GM18505 (cell line): ENCODE measurements at regions not wholly inside any gene's neighbourhood (a gene's known extent, or its start where the extent isn't known, plus 50 kb on each side); places are given as distances from the start of the nearest gene placed in this dataset.

Experiments used
- ATAC-seq: cut with Tn5 transposase; IDR thresholded peaks from one replicate; pipeline ENCODE4 v1.9.1; 2021; ENCODE audit not compliant: unreplicated experiment
- POLR2A ChIP-seq: IDR thresholded peaks from 4 replicates; pipeline ENCODE4 v1.6.1; 2011; ENCODE audit warnings: borderline replicate concordance; ENCODE audit not compliant: insufficient read depth, insufficient read length; ENCODE audit errors: extremely low read depth

DNA sequence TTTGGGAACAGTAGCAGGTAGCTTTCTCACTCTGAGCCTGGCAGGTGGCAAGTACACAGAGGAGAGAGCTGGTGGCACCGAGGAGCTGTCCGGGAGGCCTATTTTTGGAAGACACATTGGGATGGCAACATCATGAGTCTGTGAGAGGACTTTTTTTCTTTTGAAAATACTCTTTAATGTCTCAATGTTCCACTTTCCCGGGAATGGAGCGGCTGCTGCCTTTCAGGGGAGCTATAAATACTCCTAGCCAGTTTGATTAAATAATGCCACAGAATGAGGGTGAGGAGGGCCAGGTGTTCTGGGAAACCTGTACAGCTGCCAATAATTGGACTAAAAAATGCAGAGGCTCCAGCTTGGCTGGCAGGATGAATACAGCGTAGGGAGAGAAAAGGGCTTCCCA is 93.3 kb upstream of the COG2 start:
- no peak for TF ChIP-seq POLR2A
- no peak for ATAC-seq

GRCh38 chr1:230548357-230548756 is 93.9 kb upstream of the COG2 start:
- no peak for TF ChIP-seq POLR2A
- ATAC-seq, result no peak

GRCh38 chr1:230545181-230545580 is 97.1 kb upstream of the COG2 start:
- TF ChIP-seq POLR2A, result no peak
- ATAC-seq, result no peak

DNA sequence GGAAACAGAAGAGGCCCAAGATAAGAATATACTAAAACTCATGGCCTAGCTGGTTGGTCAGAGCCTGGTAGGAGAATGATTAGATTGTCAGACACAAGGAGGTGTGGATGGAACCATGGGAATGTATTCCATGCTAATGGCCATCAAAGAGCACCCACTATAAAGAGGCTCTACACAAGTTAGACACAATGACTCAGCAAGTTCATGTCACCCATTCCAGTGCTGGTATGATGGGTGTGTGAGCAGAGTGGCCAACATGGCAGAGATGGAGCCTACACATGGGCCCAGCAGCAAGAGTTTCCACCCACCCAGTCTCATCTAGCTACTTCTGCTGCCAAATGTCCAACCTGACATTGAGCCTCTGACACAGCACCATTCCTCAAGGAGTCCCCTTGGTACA is 97.5 kb upstream of the COG2 start:
- no peak for TF ChIP-seq POLR2A
- ATAC-seq, result no peak

DNA sequence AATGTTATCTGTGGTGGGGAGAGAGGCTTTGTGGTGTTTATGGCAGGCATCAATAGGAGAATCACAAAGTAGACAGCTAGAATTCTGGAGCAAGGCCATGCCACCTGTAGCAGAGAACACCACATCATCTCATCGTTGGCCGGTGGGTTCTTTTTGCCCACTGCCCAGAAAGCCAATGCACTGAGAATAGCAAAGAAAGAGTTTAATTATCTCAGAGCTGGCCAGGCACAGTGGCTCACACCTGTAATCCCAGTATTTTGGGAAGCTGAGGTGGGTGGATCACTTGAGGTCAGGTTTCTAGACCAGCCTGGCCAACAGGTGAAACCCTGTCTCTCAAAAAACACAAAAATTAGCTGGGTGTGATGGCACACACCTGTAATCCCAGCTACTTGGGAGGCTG is 99.2 kb upstream of the COG2 start:
- no peak for ATAC-seq
- TF ChIP-seq POLR2A, result no peak

DNA sequence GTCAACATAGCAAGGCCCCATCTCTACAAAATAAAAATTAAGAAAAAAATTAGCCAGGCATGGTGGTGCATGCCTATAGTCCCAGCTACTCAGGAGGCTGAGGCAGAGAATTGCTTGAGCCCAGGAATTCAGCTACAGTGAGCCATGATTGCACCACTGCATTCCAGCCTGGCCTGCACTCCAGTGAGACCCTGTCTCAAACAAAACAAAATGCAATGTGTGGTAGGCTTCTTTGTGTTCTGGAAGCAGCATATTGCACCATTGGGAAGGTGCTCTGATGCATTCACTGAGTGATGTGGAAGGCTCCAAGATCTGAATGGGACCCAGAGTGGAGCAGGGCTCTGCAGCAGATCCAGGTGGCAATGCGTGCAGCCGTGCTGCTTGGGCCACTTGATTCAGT is 99.6 kb upstream of the COG2 start:
- TF ChIP-seq POLR2A, result no peak

GRCh38 chr1:230542054-230542453 is 100.2 kb upstream of the COG2 start:
- ATAC-seq, result no peak
- no peak for TF ChIP-seq POLR2A

More for the DNA sequence above, 99.6 kb upstream of the COG2 start:
- ATAC-seq, result no peak

DNA sequence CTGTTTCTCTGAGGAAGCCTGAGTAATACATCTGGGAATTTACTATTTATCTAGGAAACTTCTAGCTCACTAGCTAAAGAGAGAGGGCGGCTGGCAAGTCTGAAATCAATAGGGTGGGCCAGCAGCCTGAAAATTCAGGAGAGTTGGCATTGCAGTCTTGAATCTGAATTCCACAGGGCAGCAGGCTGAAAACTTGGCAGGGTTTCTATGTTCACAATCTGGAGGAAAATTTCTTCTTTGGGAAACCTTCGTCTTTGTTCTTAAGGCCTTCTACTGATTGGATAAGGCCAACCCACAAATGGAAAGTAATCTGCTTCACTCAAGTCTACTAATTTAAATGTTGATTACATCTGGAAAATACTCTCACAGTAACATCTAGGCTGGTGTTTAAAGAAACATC is 101.0 kb upstream of the COG2 start:
- ATAC-seq, result no peak
- TF ChIP-seq POLR2A, result no peak

GRCh38 chr1:230540421-230541155 is 101.7 kb upstream of the COG2 start:
- ATAC-seq, result no peak
- no peak for TF ChIP-seq POLR2A

- no peak for TF ChIP-seq POLR2A
- ATAC-seq, result no peak
Observed at GRCh38 chr1:230537456-230537855, 104.8 kb upstream of the COG2 start.

- no peak for ATAC-seq
- no peak for TF ChIP-seq POLR2A
Observed at GRCh38 chr1:230536641-230537155, 105.6 kb upstream of the COG2 start.

DNA sequence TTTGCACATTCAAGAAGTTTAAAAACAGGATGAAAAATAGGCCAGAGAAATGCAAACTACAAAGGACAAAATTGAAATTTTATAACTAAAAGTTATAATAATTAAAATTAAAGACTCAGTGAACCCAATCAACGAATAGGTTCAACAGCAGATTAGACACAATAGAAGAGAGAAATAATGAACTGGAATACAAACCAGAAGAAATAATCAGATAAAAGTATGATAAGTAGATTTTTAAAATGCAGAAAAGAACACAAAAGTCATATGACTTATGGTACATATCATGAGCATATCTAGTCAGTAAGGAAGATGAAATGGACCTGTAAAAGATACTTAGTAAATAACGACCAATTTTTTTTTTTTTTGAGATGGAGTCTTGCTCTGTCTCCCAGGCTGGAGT is 108.1 kb upstream of the COG2 start:
- no peak for TF ChIP-seq POLR2A
- ATAC-seq, result no peak

- TF ChIP-seq POLR2A, result no peak
- no peak for ATAC-seq
Observed at GRCh38 chr1:230531103-230531502, 105.0 kb upstream of the PGBD5 start.

- no peak for TF ChIP-seq POLR2A
- ATAC-seq, result no peak
Observed at GRCh38 chr1:230519246-230519645, 93.1 kb upstream of the PGBD5 start.
